Endodermal cell (in vitro differentiated cells): ENCODE measurements at regions not wholly inside any gene's neighbourhood (a gene's known extent, or its start where the extent isn't known, plus 50 kb on each side); places are given as distances from the start of the nearest gene placed in this dataset.
A peak's percentile ranks its signal among the peaks of the same experiment; 100 is the strongest.

Experiments used
- DNase-seq: peaks from one replicate; pipeline ENCODE4 v3.0.0-alpha.2; 2017
- H3K27ac ChIP-seq: 2 replicates; pipeline ENCODE4 v1.5.1; 2013; ENCODE audit warnings: mild to moderate bottlenecking, low read depth, low read length, moderate library complexity
- H3K27me3 ChIP-seq: 2 replicates; pipeline ENCODE4 v1.6.1; 2013; ENCODE audit warnings: mild to moderate bottlenecking, low read length, moderate library complexity; ENCODE audit not compliant: insufficient read depth, control insufficient read depth, poor library complexity, severe bottlenecking
- H3K36me3 ChIP-seq: 2 replicates; pipeline ENCODE4 v1.7.0; 2013; ENCODE audit warnings: mild to moderate bottlenecking, low read length, moderate library complexity; ENCODE audit not compliant: control insufficient read depth, insufficient read depth
- H3K4me1 ChIP-seq: one replicate; pipeline ENCODE4 v1.7.0; 2013; ENCODE audit warnings: low read length; ENCODE audit not compliant: control insufficient read depth, insufficient read depth
- H3K4me3 ChIP-seq: 2 replicates; pipeline ENCODE4 v1.5.1; 2013; ENCODE audit warnings: mild to moderate bottlenecking, low read length, moderate library complexity
- H3K9ac ChIP-seq: 2 replicates; pipeline ENCODE4 v1.6.1; 2013; ENCODE audit warnings: mild to moderate bottlenecking, low read length, moderate library complexity; ENCODE audit not compliant: poor library complexity, severe bottlenecking; ENCODE audit errors: extremely low read depth
- H3K9me3 ChIP-seq: 2 replicates; pipeline ENCODE4 v1.6.1; 2013; ENCODE audit warnings: mild to moderate bottlenecking, low read length, moderate library complexity; ENCODE audit not compliant: control insufficient read depth
- H3K27ac Mint-ChIP-seq: 2 replicates; pipeline ENCODE4 v1.8.0; 2020; ENCODE audit warnings: mixed read lengths
- H3K27me3 Mint-ChIP-seq: 2 replicates; pipeline ENCODE4 v1.8.0; 2021; ENCODE audit warnings: mild to moderate bottlenecking, mixed read lengths; ENCODE audit not compliant: insufficient read depth
- H3K36me3 Mint-ChIP-seq: 2 replicates; pipeline ENCODE4 v1.8.0; 2020; ENCODE audit warnings: low read depth, mixed read lengths
- H3K4me1 Mint-ChIP-seq: 2 replicates; pipeline ENCODE4 v1.8.0; 2020; ENCODE audit warnings: mixed read lengths
- H3K4me3 Mint-ChIP-seq: 2 replicates; pipeline ENCODE4 v1.8.0; 2020; ENCODE audit warnings: mild to moderate bottlenecking, moderate library complexity, mixed read lengths
- H3K9me3 Mint-ChIP-seq: 2 replicates; pipeline ENCODE4 v1.8.0; 2020; ENCODE audit warnings: mild to moderate bottlenecking, mixed read lengths
- WGBS, 2 experiments: methylation state at CpG; one replicate each; pipeline versions ENCODE4 v1.1.5 to v1.1.7; 2013; ENCODE audit warnings: missing lambda C conversion rate in 2 of 2, mixed read lengths in 1 of 2; ENCODE audit not compliant: insufficient coverage in 1 of 2, insufficient read length in 1 of 2; 5-methylcytosine and 5-hydroxymethylcytosine counted together
- TF ChIP-seq, protein P1 (sequence below): fragments of 200-600 bp; sonication (generic); conservative IDR thresholded peaks from 2 replicates; pipeline ENCODE4 v1.5.0; 2021; ENCODE audit warnings: antibody characterized with exemption, mild to moderate bottlenecking

DNA sequence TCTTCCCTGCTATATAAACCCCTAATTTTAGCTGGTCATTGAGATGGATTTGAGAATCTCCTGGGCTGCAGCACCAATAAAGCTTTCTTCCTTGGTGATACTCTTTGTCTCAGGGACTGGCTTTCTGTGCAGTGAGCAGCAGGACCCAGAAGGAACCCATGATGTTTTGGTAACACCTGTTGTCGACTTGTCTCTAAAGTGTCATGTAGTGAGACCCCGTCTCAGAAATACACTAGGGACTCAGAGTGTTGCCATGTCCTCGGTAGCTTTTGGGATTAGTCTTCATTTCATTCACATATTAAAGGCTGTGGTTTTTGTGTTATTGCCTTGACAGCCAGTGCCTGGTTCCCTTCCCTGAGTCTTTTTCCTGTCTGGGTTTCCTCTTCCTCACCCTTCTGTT lies 1078.7 kb downstream of the TBC1D22A start:
- Mint-ChIP-seq H3K4me1 (no peaks in the 10 kb centered on the region), H3K36me3 (no peaks in the 10 kb centered on the region), H3K27ac (no peak overlapping the region), H3K27me3 (no peaks in the 10 kb centered on the region), H3K4me3 (no peak overlapping the region), H3K9me3 (peaks cover 23% of the 10 kb centered on the region)
- H3K9me3 ChIP-seq = peaks cover 15% of the 10 kb centered on the region
- no peaks in the 10 kb centered on the region for H3K4me1 ChIP-seq
- TF ChIP-seq, protein P1, sequence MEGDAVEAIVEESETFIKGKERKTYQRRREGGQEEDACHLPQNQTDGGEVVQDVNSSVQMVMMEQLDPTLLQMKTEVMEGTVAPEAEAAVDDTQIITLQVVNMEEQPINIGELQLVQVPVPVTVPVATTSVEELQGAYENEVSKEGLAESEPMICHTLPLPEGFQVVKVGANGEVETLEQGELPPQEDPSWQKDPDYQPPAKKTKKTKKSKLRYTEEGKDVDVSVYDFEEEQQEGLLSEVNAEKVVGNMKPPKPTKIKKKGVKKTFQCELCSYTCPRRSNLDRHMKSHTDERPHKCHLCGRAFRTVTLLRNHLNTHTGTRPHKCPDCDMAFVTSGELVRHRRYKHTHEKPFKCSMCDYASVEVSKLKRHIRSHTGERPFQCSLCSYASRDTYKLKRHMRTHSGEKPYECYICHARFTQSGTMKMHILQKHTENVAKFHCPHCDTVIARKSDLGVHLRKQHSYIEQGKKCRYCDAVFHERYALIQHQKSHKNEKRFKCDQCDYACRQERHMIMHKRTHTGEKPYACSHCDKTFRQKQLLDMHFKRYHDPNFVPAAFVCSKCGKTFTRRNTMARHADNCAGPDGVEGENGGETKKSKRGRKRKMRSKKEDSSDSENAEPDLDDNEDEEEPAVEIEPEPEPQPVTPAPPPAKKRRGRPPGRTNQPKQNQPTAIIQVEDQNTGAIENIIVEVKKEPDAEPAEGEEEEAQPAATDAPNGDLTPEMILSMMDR = no peak
- H3K9ac ChIP-seq = no peak overlapping the region
- no peaks in the 10 kb centered on the region for H3K27me3 ChIP-seq
- H3K27ac ChIP-seq = no peak overlapping the region
- H3K36me3 ChIP-seq = no peaks in the 10 kb centered on the region
- H3K4me3 ChIP-seq = no peak overlapping the region
- 50 to 63% methylated on average over 2 to 3 of the region's 3 CpGs for WGBS, 2 experiments
- no peak for DNase-seq

- WGBS, 2 experiments = 91 to 94% methylated on average over 13 of the region's 13 CpGs
- H3K9me3 Mint-ChIP-seq = peaks cover 21% of the 10 kb centered on the region
- Histone ChIP-seq H3K27ac (no peak overlapping the region), H3K9ac (no peak overlapping the region), H3K27me3 (no peaks in the 10 kb centered on the region), H3K9me3 (peaks cover 20% of the 10 kb centered on the region), H3K4me3 (no peak overlapping the region), H3K36me3 (no peaks in the 10 kb centered on the region), H3K4me1 (no peaks in the 10 kb centered on the region)
- H3K4me3 Mint-ChIP-seq = no peak overlapping the region
- no peaks in the 10 kb centered on the region for H3K36me3 Mint-ChIP-seq
- TF ChIP-seq, protein P1 = no peak
- no peak for DNase-seq
- H3K27ac Mint-ChIP-seq = no peak overlapping the region
- H3K4me1 Mint-ChIP-seq = no peaks in the 10 kb centered on the region
- no peaks in the 10 kb centered on the region for H3K27me3 Mint-ChIP-seq
Observed at GRCh38 chr22:47839595-47840227, 1077.3 kb downstream of the TBC1D22A start.

- Histone ChIP-seq H3K9ac (no peak overlapping the region), H3K36me3 (no peaks in the 10 kb centered on the region), H3K27ac (no peak overlapping the region), H3K9me3 (peaks cover 20% of the 10 kb centered on the region), H3K4me1 (no peaks in the 10 kb centered on the region), H3K4me3 (peak overlapping the region; percentile 34), H3K27me3 (no peaks in the 10 kb centered on the region)
- Mint-ChIP-seq H3K4me3 (no peak overlapping the region), H3K36me3 (no peaks in the 10 kb centered on the region), H3K27ac (no peak overlapping the region), H3K27me3 (peaks cover 8% of the 10 kb centered on the region), H3K4me1 (no peaks in the 10 kb centered on the region), H3K9me3 (peaks cover 35% of the 10 kb centered on the region)
- TF ChIP-seq, protein P1 = peak; percentile 81
- DNase-seq = peak; percentile 78
- 75 to 100% methylated on average over 1 to 3 of the region's 3 CpGs for WGBS, 2 experiments
Observed at GRCh38 chr22:47837703-47838102, 1075.3 kb downstream of the TBC1D22A start.
